ENCODE measurements at regions not wholly inside any gene's neighbourhood (a gene's known extent, or its start where the extent isn't known, plus 50 kb on each side); places are given as distances from the start of the nearest gene placed in this dataset.

GRCh38 chr20:43292222-43292621 lies 102.5 kb upstream of the PTPRT start:
- no peak for FAIRE-seq
- in situ Hi-C loops (cut with MboI): no loop called here
- no peaks in the 10 kb centered on the region for H3K36me3 ChIP-seq (ENCODE audit: control insufficient read depth in 2 of 2, insufficient read depth in 2 of 2, low read length in 1 of 2)

More at GRCh38 chr20:43292222-43292621, 102.5 kb upstream of the PTPRT start:
- ATAC-seq: no peak
- no peaks in the 10 kb centered on the region for H3K27me3 ChIP-seq (replicated peaks in 1 of 2; ENCODE audit: control insufficient read depth in 2 of 2, insufficient read depth in 2 of 2, low read length in 1 of 2)
- no peak for DNase-seq (ENCODE audit: low read depth, low spot score)
- ChIA-PET SMC1A (ENCODE audit: uncharacterized antibody, unreplicated experiment) (no interaction called here), POLR2A (no interaction called here), CTCF (no interaction called here), RAD21 (ENCODE audit: unreplicated experiment) (no interaction called here)
- H4K20me1 ChIP-seq (ENCODE audit: control insufficient read depth, insufficient read depth): no peaks in the 10 kb centered on the region
- H3K9me3 ChIP-seq (replicated peaks; ENCODE audit: control insufficient read depth, insufficient read depth, low read length): no peaks in the 10 kb centered on the region
- TF ChIP-seq MYC (IDR thresholded peaks at IDR 0.05; ENCODE audit: insufficient read depth, insufficient read length, insufficient replicate concordance, low read length, severe bottlenecking): no peak
- no peak for TF ChIP-seq CBFB (IDR thresholded peaks at IDR 0.05; ENCODE audit: low read depth)
- TF ChIP-seq CHD1 (IDR thresholded peaks at IDR 0.05; ENCODE audit: low read depth, low read length): no peak
- TF ChIP-seq, protein P1, sequence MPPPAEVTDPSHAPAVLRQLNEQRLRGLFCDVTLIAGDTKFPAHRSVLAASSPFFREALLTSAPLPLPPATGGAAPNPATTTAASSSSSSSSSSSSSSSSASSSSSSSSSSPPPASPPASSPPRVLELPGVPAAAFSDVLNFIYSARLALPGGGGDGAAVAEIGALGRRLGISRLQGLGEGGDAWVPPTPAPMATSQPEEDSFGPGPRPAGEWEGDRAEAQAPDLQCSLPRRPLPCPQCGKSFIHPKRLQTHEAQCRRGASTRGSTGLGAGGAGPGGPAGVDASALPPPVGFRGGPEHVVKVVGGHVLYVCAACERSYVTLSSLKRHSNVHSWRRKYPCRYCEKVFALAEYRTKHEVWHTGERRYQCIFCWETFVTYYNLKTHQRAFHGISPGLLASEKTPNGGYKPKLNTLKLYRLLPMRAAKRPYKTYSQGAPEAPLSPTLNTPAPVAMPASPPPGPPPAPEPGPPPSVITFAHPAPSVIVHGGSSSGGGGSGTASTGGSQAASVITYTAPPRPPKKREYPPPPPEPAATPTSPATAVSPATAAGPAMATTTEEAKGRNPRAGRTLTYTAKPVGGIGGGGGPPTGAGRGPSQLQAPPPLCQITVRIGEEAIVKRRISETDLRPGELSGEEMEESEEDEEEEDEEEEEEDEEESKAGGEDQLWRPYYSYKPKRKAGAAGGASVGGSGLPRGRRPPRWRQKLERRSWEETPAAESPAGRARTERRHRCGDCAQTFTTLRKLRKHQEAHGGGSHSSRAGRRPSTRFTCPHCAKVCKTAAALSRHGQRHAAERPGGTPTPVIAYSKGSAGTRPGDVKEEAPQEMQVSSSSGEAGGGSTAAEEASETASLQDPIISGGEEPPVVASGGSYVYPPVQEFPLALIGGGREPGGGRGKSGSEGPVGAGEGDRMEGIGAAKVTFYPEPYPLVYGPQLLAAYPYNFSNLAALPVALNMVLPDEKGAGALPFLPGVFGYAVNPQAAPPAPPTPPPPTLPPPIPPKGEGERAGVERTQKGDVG (CRISPR knock-in tag; IDR thresholded peaks at IDR 0.05): no peak
- TF ChIP-seq, protein P2, sequence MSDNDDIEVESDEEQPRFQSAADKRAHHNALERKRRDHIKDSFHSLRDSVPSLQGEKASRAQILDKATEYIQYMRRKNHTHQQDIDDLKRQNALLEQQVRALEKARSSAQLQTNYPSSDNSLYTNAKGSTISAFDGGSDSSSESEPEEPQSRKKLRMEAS (IDR thresholded peaks at IDR 0.05; ENCODE audit: low read depth, low read length): no peak
- TF ChIP-seq PAX5 (IDR thresholded peaks at IDR 0.05; ENCODE audit: borderline replicate concordance, low read depth, low read length): no peak
- TF ChIP-seq NFYA (IDR thresholded peaks at IDR 0.05; ENCODE audit: borderline replicate concordance, low read depth, low read length): no peak
- no peak for TF ChIP-seq TBL1XR1 (IDR thresholded peaks at IDR 0.05; ENCODE audit: low read depth, low read length)
- TF ChIP-seq LARP7 (IDR thresholded peaks at IDR 0.05): no peak
- no peak for TF ChIP-seq YY1 (IDR thresholded peaks at IDR 0.05; ENCODE audit: low read depth, low read length)
- intact Hi-C loops (cut with micrococcal nuclease; ENCODE audit: unreplicated experiment): no loop called here
- WGBS (ENCODE audit: insufficient coverage, insufficient replicate concordance, low lambda C conversion rate, missing lambda C conversion rate): 36% methylated on average over 3 of the region's 3 CpGs
- no peaks in the 10 kb centered on the region for H3K79me2 ChIP-seq (ENCODE audit: control insufficient read depth, insufficient read depth, low read length)
- no TSS peak for BruUV-seq (replicated peaks)
- H3K27ac ChIP-seq (ENCODE audit: control insufficient read depth, insufficient read depth): no peak overlapping the region
- H3K9ac ChIP-seq (ENCODE audit: control insufficient read depth, insufficient read depth, low read length): no peak overlapping the region
- no peak overlapping the region for H3K4me2 ChIP-seq (ENCODE audit: control insufficient read depth, insufficient read depth)
- no peak overlapping the region for H2AFZ ChIP-seq (ENCODE audit: control insufficient read depth, low read depth, low read length)
- H3K4me1 ChIP-seq (ENCODE audit: control insufficient read depth, insufficient read depth, low read length): no peaks in the 10 kb centered on the region
- no peak overlapping the region for H3K4me3 ChIP-seq

Data from GM12878 (cell line).